ENCODE measurements at regions not wholly inside any gene's neighbourhood (a gene's known extent, or its start where the extent isn't known, plus 50 kb on each side); places are given as distances from the start of the nearest gene placed in this dataset.

- TF ChIP-seq, protein P1, sequence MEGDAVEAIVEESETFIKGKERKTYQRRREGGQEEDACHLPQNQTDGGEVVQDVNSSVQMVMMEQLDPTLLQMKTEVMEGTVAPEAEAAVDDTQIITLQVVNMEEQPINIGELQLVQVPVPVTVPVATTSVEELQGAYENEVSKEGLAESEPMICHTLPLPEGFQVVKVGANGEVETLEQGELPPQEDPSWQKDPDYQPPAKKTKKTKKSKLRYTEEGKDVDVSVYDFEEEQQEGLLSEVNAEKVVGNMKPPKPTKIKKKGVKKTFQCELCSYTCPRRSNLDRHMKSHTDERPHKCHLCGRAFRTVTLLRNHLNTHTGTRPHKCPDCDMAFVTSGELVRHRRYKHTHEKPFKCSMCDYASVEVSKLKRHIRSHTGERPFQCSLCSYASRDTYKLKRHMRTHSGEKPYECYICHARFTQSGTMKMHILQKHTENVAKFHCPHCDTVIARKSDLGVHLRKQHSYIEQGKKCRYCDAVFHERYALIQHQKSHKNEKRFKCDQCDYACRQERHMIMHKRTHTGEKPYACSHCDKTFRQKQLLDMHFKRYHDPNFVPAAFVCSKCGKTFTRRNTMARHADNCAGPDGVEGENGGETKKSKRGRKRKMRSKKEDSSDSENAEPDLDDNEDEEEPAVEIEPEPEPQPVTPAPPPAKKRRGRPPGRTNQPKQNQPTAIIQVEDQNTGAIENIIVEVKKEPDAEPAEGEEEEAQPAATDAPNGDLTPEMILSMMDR (IDR thresholded peaks at IDR 0.05), result no peak
- TF ChIP-seq POLR2A (IDR thresholded peaks at IDR 0.05), result no peak
- no peak for TF ChIP-seq EP300 (IDR thresholded peaks at IDR 0.05)
- no peak for TF ChIP-seq POLR2AphosphoS5 (IDR thresholded peaks at IDR 0.05)
Measured at GRCh38 chr5:88964831-88965230, 81.8 kb upstream of the MEF2C start.

Measured in stomach (tissue), 4 donors.